HepG2 (cell line): ENCODE measurements at regions not wholly inside any gene's neighbourhood (a gene's known extent, or its start where the extent isn't known, plus 50 kb on each side); places are given as distances from the start of the nearest gene placed in this dataset.

ENCODE experiments used
- ATAC-seq: fragments of 200-7000 bp; cut with Tn5 transposase; 3 replicates; pipeline ENCODE4 v1.9.1; 2020; ENCODE audit warnings: mild to moderate bottlenecking, moderate library complexity
- BruUV-seq: library from RNA; stranded (reverse); fragments of 400-500 nt; replicated peaks from 2 replicates; lab custom pipeline; 2021; lab: Mats Ljungman, UMichigan
- CTCF ChIA-PET: fragments of 300-600 bp; formaldehyde crosslinking; extraction: SDS; loops from one replicate; lab custom pipeline; 2021; ENCODE audit warnings: low total read pairs, inconsistent platforms, low intra/inter-chr PET ratio; lab: Yijun Ruan, JAX
- POLR2A ChIA-PET: fragments of 350-600 bp; sonication (Branson Sonifier 250); formaldehyde crosslinking; loops from one replicate; lab custom pipeline; 2020; ENCODE audit warnings: antibody characterized with exemption, inconsistent platforms; lab: Yijun Ruan, JAX
- DNase-seq: peaks from one replicate; pipeline ENCODE4 v3.0.0-alpha.2; 2015; ENCODE audit warnings: low spot score
- FAIRE-seq: peaks from 3 replicates; lab custom pipeline; 2011; peaks lifted over from hg19 to GRCh38; lab: Jason Lieb, UNC
- H2AFZ ChIP-seq: one replicate; pipeline ENCODE4 v1.6.1; 2011; ENCODE audit warnings: low read length, inconsistent platforms
- H3K27ac ChIP-seq: fragments of 300-600 bp; 3 replicates; pipeline ENCODE4 v1.8.0; 2011; ENCODE audit warnings: mixed run types, mild to moderate bottlenecking, mixed read lengths, low read length, inconsistent platforms; ENCODE audit not compliant: insufficient read depth; ENCODE audit errors: extremely low read length
- H3K27me3 ChIP-seq, 2 experiments: fragments of 200-600 bp in 1 of 2; 2 replicates in 1 of 2; 3 replicates in 1 of 2; pipeline versions ENCODE4 v1.6.0 to v1.8.0; 2011; ENCODE audit warnings: low read length in 2 of 2, mild to moderate bottlenecking in 2 of 2, moderate library complexity in 2 of 2, inconsistent platforms in 1 of 2; ENCODE audit not compliant: insufficient read depth in 2 of 2, control insufficient read depth in 1 of 2
- H3K36me3 ChIP-seq, 2 experiments: fragments of 200-600 bp in 1 of 2; replicated peaks in 1 of 2; 2 replicates in 1 of 2; 3 replicates in 1 of 2; pipeline versions ENCODE4 v1.5.1 to v1.8.0; 2011; ENCODE audit warnings: low read length in 2 of 2, inconsistent platforms in 1 of 2; ENCODE audit not compliant: insufficient read depth in 2 of 2, control insufficient read depth in 1 of 2
- H3K4me1 ChIP-seq: 2 replicates; pipeline ENCODE4 v1.5.1; 2012; ENCODE audit warnings: low read length, inconsistent platforms; ENCODE audit not compliant: insufficient read depth
- H3K4me2 ChIP-seq: 2 replicates; pipeline ENCODE4 v1.6.0; 2011; ENCODE audit warnings: low read depth, low read length, inconsistent platforms
- H3K4me3 ChIP-seq, 3 experiments: fragments of 200-600 bp in 1 of 3; sonication (generic), shearing (Covaris generic) in 1 of 3; replicated peaks in 1 of 3; 2 replicates each; pipeline ENCODE4 v1.5.1; 2011 to 2016; ENCODE audit warnings: low read length in 3 of 3, inconsistent platforms in 2 of 3, low read depth in 2 of 3, mild to moderate bottlenecking in 2 of 3, control low read depth in 1 of 3, mixed read lengths in 1 of 3; ENCODE audit not compliant: insufficient read depth in 1 of 3
- H3K79me2 ChIP-seq: one replicate; pipeline ENCODE4 v1.6.1; 2011; ENCODE audit warnings: low read length, inconsistent platforms; ENCODE audit not compliant: insufficient read depth
- H3K9ac ChIP-seq: 2 replicates; pipeline ENCODE4 v1.6.0; 2011; ENCODE audit warnings: mild to moderate bottlenecking, low read depth, low read length, inconsistent platforms; ENCODE audit not compliant: insufficient read depth
- H3K9me3 ChIP-seq: 2 replicates; pipeline ENCODE4 v1.5.1; 2012; ENCODE audit warnings: mild to moderate bottlenecking, low read length
- H4K20me1 ChIP-seq: 2 replicates; pipeline ENCODE4 v1.6.0; 2011; ENCODE audit warnings: inconsistent platforms, mild to moderate bottlenecking, low read length, moderate library complexity; ENCODE audit not compliant: insufficient read depth
- AHR ChIP-seq: IDR thresholded peaks from 2 replicates; pipeline ENCODE4 v1.6.1; 2018; ENCODE audit warnings: missing genetic modification reagents, missing compliant biosample characterization
- KDM5A ChIP-seq: fragments of 200-600 bp; sonication (generic); IDR thresholded peaks from 2 replicates; pipeline ENCODE4 v1.7.0; 2018; ENCODE audit warnings: antibody characterized with exemption, mild to moderate bottlenecking, low read length, borderline replicate concordance
- KLF13 ChIP-seq: sonication (generic); formaldehyde crosslinking; IDR thresholded peaks from 2 replicates; pipeline ENCODE4 v1.4.0; 2020; ENCODE audit warnings: mild to moderate bottlenecking, missing genetic modification reagents
- MAFF ChIP-seq: IDR thresholded peaks from 2 replicates; pipeline ENCODE4 v1.6.1; 2011; ENCODE audit warnings: low read depth, low read length, improper control_type of control experiment
- MAFG ChIP-seq: sonication (generic); formaldehyde crosslinking; IDR thresholded peaks from 2 replicates; pipeline ENCODE4 v1.5.1; 2020; ENCODE audit warnings: mild to moderate bottlenecking, missing genetic modification reagents
- PCBP2 ChIP-seq: fragments of 200-400 bp; formaldehyde crosslinking; optimal IDR thresholded peaks from 2 replicates; pipeline ENCODE3; 2018; ENCODE audit warnings: low read length, low read depth; ENCODE audit not compliant: poor library complexity, severe bottlenecking
- RARA ChIP-seq: IDR thresholded peaks from 2 replicates; pipeline ENCODE4 v1.6.1; 2016; ENCODE audit warnings: missing genetic modification reagents, missing compliant biosample characterization
- TMF1 ChIP-seq: sonication (generic); formaldehyde crosslinking; IDR thresholded peaks from 2 replicates; pipeline ENCODE4 v1.8.1; 2022; ENCODE audit warnings: low read depth, missing genetic modification reagents
- ZFP82 ChIP-seq: sonication (generic); formaldehyde crosslinking; IDR thresholded peaks from 2 replicates; pipeline ENCODE4 v1.5.1; 2020; ENCODE audit warnings: mild to moderate bottlenecking, missing genetic modification reagents, borderline replicate concordance
- ZNF562 ChIP-seq: sonication (generic); formaldehyde crosslinking; IDR thresholded peaks from 2 replicates; pipeline ENCODE4 v1.8.0; 2022; ENCODE audit warnings: missing genetic modification reagents, borderline replicate concordance
- ZNF567 ChIP-seq: sonication (generic); formaldehyde crosslinking; IDR thresholded peaks from 2 replicates; pipeline ENCODE4 v1.8.1; 2023; ENCODE audit warnings: mild to moderate bottlenecking, missing genetic modification reagents, borderline replicate concordance
- ZNF570 ChIP-seq: sonication (generic); formaldehyde crosslinking; IDR thresholded peaks from 2 replicates; pipeline ENCODE4 v1.4.0; 2020; ENCODE audit warnings: mild to moderate bottlenecking, missing genetic modification reagents, borderline replicate concordance
- ZNF660 ChIP-seq: sonication (generic); formaldehyde crosslinking; IDR thresholded peaks from 2 replicates; pipeline ENCODE4 v1.5.1; 2020; ENCODE audit warnings: mild to moderate bottlenecking, low read depth, missing genetic modification reagents, borderline replicate concordance
- WGBS: methylation state at CpG from one replicate; pipeline ENCODE4 v1.1.6; 2017; ENCODE audit warnings: low lambda C conversion rate; 5-methylcytosine and 5-hydroxymethylcytosine counted together
- in situ Hi-C: cut with HindIII; loops from 2 replicates; pipeline ENCODE4 v1.10.0; 2017; ENCODE audit warnings: low pct_unique_long_range_greater_than_20kb; ENCODE audit not compliant: extremely low pct_ligation_motif_present
- intact Hi-C: fragments of 100-400 bp; cut with micrococcal nuclease; formaldehyde crosslinking; loops from one replicate; pipeline ENCODE4 v1.10.0; 2022; ENCODE audit not compliant: unreplicated experiment
- TF ChIP-seq, protein P1 (sequence below): sonication (generic); formaldehyde crosslinking; IDR thresholded peaks from 2 replicates; pipeline ENCODE4 v1.4.0; 2020; ENCODE audit warnings: missing genetic modification reagents
- TF ChIP-seq, protein P2 (sequence below): sonication (generic); formaldehyde crosslinking; IDR thresholded peaks from 2 replicates; pipeline ENCODE4 v1.4.0; 2020; ENCODE audit warnings: missing genetic modification reagents
- TF ChIP-seq, protein P3 (sequence below): sonication (generic); formaldehyde crosslinking; IDR thresholded peaks from 2 replicates; pipeline ENCODE4 v1.5.0; 2020; ENCODE audit warnings: missing genetic modification reagents
- TF ChIP-seq, protein P4 (sequence below): sonication (generic); formaldehyde crosslinking; IDR thresholded peaks from 2 replicates; pipeline ENCODE4 v1.4.0; 2020; ENCODE audit warnings: missing genetic modification reagents

DNA sequence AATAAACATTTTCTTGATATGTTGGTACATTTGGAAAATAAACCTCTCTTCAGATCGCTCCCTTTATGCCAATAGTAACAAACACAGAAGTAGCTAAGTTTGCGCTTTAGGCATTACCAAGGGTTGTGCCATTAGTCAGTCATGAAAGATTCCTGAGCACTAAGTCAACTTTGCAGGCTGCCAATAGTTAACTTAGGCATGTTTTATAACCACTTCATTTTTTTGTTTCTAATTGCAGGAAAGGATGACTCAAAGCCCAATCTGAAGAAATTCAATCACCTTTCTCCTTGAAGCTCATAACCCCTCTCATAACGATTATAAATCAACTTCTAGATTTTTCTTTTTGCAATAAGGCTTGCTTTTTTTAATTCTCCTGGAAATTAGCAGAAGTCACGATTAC is 517.0 kb downstream of the AGTPBP1 start (continued):
- TF ChIP-seq ZNF570 (CRISPR knock-in tag), result no peak
- TF ChIP-seq, all 625 proteins: peak for 0

DNA sequence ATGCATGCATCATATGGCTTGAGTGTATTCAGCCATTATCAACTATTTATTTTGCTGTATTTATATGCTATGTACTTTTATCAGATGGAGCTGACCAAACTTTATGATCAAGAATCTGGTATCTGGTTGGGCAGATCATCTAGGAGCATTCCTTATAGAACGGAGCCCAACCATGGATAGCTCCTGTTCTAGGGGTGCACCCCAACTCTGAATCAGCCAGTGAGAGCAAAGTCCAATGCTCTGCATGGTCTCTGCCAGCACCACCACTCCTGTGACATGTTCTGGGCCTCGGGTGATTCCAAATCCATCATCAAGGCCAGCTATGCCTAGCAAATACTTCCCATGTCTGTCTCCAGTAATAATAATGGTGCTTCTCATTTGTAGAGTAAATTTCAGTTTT is 517.5 kb downstream of the AGTPBP1 start:
- ChIA-PET CTCF (no interaction called here), POLR2A (no interaction called here)
- intact Hi-C loops (no loop called here), in situ Hi-C loops (no loop called here)
- DNase-seq (no peak), FAIRE-seq (no peak), ATAC-seq (no peak)
- TF ChIP-seq ZNF562 (CRISPR knock-in tag) (no peak), TMF1 (CRISPR knock-in tag) (no peak), MAFF (no peak), MAFG (CRISPR knock-in tag) (no peak), AHR (no peak), ZNF567 (no peak), ZFP82 (CRISPR knock-in tag) (no peak), PCBP2 (no peak), KLF13 (CRISPR knock-in tag) (no peak), KDM5A (no peak), RARA (CRISPR knock-in tag) (no peak), ZNF660 (CRISPR knock-in tag) (no peak)
- TF ChIP-seq, protein P1, sequence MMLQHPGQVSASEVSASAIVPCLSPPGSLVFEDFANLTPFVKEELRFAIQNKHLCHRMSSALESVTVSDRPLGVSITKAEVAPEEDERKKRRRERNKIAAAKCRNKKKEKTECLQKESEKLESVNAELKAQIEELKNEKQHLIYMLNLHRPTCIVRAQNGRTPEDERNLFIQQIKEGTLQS (CRISPR knock-in tag), result no peak
- TF ChIP-seq, protein P2, sequence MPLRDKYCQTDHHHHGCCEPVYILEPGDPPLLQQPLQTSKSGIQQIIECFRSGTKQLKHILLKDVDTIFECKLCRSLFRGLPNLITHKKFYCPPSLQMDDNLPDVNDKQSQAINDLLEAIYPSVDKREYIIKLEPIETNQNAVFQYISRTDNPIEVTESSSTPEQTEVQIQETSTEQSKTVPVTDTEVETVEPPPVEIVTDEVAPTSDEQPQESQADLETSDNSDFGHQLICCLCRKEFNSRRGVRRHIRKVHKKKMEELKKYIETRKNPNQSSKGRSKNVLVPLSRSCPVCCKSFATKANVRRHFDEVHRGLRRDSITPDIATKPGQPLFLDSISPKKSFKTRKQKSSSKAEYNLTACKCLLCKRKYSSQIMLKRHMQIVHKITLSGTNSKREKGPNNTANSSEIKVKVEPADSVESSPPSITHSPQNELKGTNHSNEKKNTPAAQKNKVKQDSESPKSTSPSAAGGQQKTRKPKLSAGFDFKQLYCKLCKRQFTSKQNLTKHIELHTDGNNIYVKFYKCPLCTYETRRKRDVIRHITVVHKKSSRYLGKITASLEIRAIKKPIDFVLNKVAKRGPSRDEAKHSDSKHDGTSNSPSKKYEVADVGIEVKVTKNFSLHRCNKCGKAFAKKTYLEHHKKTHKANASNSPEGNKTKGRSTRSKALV (CRISPR knock-in tag), result no peak
- TF ChIP-seq, protein P3, sequence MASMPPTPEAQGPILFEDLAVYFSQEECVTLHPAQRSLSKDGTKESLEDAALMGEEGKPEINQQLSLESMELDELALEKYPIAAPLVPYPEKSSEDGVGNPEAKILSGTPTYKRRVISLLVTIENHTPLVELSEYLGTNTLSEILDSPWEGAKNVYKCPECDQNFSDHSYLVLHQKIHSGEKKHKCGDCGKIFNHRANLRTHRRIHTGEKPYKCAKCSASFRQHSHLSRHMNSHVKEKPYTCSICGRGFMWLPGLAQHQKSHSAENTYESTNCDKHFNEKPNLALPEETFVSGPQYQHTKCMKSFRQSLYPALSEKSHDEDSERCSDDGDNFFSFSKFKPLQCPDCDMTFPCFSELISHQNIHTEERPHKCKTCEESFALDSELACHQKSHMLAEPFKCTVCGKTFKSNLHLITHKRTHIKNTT, result no peak
- TF ChIP-seq, protein P4, sequence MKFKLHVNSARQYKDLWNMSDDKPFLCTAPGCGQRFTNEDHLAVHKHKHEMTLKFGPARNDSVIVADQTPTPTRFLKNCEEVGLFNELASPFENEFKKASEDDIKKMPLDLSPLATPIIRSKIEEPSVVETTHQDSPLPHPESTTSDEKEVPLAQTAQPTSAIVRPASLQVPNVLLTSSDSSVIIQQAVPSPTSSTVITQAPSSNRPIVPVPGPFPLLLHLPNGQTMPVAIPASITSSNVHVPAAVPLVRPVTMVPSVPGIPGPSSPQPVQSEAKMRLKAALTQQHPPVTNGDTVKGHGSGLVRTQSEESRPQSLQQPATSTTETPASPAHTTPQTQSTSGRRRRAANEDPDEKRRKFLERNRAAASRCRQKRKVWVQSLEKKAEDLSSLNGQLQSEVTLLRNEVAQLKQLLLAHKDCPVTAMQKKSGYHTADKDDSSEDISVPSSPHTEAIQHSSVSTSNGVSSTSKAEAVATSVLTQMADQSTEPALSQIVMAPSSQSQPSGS, result no peak
- Histone ChIP-seq H4K20me1 (no peaks in the 10 kb centered on the region), H3K36me3 (no peaks in the 10 kb centered on the region), H3K4me3 (no peak overlapping the region), H3K9me3 (no peaks in the 10 kb centered on the region), H2AFZ (no peak overlapping the region), H3K79me2 (no peaks in the 10 kb centered on the region), H3K27me3 (peaks cover 0 to 4% of the 10 kb centered on the region in 2 experiments; a peak in 1 of 5 replicates), H3K9ac (no peak overlapping the region), H3K4me2 (no peak overlapping the region), H3K27ac (no peak overlapping the region), H3K4me1 (no peaks in the 10 kb centered on the region)
- WGBS, result 21% methylated on average over 2 of the region's 2 CpGs
- no TSS peak for BruUV-seq
